CD1c-positive myeloid dendritic cell (primary cell): ENCODE measurements at regions not wholly inside any gene's neighbourhood (a gene's known extent, or its start where the extent isn't known, plus 50 kb on each side); places are given as distances from the start of the nearest gene placed in this dataset.
A peak's percentile ranks its signal among the peaks of the same experiment; 100 is the strongest.

ENCODE experiments used
- DNase-seq: peaks from one replicate; pipeline ENCODE4 v3.0.0-alpha.2; 2016; ENCODE audit errors: extremely low spot score

DNA sequence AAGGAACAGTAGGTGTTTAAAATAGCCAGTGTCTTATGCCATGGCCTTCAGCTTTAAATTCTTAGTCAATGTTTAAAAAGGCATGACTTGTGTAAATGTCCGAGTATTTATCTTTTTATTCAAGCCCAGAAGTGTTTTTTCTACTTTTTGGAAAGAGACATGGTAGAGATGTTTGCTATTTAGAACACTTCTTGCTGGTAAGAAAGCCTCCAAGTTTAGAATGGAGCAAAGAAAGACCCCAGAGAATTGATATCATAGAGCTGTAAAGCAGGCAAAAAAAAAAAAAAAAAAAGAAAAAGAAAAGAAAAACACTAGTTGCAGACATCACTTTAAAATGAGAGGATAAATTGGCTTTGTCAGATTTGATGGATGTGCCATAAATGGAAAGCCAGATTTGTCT lies 375.1 kb downstream of the TMEM167A start:
- no peak for DNase-seq

DNA sequence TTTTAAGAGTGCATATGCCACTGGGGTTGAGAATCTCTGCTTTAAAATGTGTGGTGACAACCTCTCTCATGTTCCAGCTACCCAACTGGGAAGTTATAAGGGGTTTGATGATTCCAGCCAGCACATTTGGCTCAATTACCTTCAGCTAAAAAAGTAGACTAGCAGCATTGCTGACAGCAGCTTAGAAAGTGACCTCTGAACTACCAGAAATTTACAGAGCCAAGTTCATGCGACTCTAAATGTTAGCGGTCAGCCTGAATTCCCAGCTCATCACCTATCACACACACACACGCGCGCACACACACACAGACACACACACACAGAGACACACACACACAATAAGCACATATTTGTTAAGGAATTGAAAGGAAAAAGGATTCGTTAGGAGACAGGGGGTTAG lies 377.5 kb downstream of the TMEM167A start:
- DNase-seq = no peak

- DNase-seq = no peak
Observed at GRCh38 chr5:82698026-82698425, 379.2 kb downstream of the TMEM167A start.

GRCh38 chr5:82694711-82695285 lies 382.4 kb downstream of the TMEM167A start:
- DNase-seq = no peak

- no peak for DNase-seq
Observed at GRCh38 chr5:82692826-82693225, 384.4 kb downstream of the TMEM167A start.

GRCh38 chr5:82684659-82685058 lies 392.5 kb downstream of the TMEM167A start:
- no peak for DNase-seq

DNA sequence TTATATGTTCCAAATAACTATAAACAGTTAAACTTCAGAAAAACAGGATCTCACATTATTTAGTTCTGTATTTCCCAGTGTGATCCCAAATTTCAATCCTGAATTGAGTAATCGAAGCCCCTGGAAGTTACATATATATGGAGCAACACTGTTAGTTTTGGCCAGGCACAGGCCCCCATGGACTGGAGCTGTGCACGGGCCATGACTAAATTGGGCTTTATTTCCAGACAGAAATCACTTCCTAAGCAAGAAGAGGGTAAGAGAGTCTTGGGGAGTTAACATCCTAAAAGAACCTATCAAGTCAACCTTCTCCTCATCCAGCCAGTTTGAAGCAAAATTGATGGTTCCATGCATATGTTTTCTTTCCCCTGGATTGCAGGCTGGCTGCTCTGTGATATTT lies 393.0 kb downstream of the TMEM167A start:
- DNase-seq = no peak

DNA sequence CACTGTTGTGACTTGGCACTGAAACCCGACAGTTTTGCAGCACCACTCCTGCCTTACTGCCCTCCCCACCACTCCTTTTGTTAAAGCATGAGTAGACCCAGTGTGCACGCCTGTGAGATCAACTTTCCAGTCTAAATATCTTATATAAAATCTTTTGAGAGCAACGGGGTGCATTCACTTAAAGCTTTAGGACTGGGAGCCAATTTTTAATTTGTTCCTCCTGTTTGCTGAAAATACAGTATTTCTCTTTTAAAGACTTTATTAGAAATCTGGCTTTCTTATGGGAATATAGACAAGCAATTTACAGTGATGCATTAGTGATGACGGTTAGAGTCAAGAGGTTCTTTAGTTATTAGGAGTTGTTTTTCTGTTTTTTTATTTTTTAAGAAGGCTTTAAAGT lies 397.5 kb downstream of the TMEM167A start:
- no peak for DNase-seq

DNA sequence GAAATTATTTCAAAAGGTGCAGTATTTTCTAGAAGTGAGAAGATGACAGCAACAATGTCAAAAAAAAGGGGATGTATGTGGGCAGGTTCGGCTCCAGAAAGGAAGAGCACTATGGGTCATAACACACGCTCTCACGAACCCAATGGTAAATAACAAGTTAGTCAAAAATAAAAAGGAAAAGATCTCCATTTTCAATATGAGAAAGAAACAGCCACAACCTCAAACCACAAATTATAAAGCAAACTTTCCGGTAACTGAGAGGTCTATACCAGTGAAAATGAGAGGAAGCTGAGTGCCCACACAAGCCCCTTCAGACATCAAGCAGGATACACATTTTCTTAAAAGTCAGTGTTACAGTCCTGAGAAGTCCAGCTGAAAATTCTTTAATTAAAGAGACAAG lies 398.5 kb upstream of the RPS23 start:
- peak; percentile 79 for DNase-seq

DNA sequence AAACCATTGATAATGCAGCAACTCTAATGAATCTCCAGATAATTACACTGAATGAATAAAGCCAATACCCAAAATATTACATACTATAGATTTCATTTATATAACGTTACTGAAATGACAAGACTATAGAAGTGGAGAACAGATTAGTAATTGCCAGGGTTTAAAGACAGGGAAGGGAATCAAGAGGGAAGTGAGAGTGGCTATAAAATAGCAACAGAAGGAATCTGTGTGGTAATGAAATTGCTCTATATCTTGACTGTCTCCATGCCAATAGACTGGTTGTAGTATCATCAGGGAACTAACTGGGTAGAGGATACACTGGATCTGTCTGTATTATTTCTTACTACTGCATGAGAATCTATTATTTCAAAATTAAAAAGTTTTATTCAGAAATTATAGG lies 396.5 kb upstream of the RPS23 start:
- peak; percentile 49 for DNase-seq

- DNase-seq = no peak
Observed at GRCh38 chr5:82673057-82673809, 395.1 kb upstream of the RPS23 start.

- DNase-seq = no peak
Observed at GRCh38 chr5:82670692-82671091, 392.5 kb upstream of the RPS23 start.

GRCh38 chr5:82669720-82670119 lies 391.6 kb upstream of the RPS23 start:
- DNase-seq = no peak

GRCh38 chr5:82666312-82666711 lies 388.2 kb upstream of the RPS23 start:
- no peak for DNase-seq

- DNase-seq = no peak
Observed at GRCh38 chr5:82664732-82665131, 386.6 kb upstream of the RPS23 start.

DNA sequence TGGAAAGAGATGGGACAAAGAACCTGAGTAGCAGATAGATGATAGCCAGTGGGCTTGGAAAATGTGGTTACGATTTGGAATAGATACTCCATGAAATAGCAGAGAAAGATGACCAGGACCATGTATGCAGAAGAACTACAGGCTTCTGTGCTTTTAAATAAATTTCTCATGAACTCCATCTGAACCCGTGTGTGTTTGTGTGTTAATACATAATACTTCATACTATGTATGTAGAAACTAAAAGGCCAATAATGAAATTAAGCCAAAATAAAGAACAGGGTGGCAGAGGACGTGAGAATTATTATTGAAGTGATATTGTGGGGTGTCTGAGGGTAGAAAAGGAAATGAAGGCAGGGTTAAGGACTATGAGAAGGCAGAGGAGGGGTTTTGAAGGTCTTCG lies 385.1 kb upstream of the RPS23 start:
- no peak for DNase-seq

- no peak for DNase-seq
Observed at GRCh38 chr5:82662340-82662739, 384.2 kb upstream of the RPS23 start.

DNA sequence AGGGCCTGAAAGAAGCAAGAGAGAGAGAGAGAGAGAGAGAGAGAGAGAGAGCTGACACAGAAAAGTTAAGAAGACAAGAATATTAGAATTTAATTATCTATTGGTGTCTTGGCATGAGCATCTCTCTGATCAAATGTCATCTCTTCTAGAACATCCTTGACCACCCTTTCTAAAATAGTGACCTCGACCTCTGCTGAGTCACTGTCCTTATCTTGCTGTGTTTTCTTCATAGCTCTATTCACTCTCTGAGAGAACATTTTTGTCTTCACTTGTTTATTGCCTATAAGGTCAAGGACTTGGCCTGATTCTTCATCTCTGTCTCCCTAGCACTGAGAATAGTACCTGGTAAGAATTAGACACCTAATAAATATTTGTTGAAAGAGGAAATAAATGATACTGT lies 383.8 kb upstream of the RPS23 start:
- DNase-seq = no peak

DNA sequence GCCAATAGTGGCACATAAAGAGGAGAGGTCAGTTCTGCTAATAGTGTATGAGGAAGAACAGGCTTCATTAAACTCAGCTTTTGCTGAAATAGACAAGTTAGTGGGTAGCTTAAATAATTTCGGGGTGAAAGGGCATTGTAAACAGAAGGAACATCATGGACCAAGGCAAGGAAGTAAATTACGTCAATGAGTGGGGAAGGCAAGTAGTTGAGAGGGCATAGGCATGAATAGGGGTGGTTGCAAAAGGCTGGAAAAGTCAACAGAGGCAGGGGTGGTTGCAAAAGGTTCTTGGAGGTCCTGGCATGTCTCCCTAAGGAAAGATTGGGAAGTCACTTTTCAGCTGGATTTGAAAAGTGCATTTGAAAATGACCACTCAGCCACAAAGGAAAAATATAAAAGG lies 383.3 kb upstream of the RPS23 start:
- no peak for DNase-seq

- no peak for DNase-seq
Observed at GRCh38 chr5:82659115-82659514, 381.0 kb upstream of the RPS23 start.

GRCh38 chr5:82657033-82657699 lies 379.0 kb upstream of the RPS23 start:
- no peak for DNase-seq

DNA sequence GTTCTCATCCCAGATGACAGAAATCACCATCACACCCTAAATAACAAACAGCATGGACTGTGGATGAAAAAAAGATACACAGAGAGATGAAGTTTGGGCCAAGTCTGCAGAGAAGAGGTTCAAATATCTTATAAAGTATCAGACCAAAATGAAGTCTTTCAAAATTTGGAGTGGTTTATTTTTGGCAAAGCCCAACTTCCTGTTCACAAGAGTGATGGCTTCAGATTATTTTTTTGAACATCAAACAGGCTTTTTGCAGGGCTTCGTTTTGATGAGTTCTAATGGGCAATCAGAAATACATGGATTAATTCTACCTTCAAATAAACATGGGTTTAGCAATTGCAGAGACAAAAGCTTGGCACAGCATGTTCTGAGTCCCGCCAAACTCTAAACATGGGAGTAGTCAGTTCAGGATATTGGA lies 378.2 kb upstream of the RPS23 start:
- no peak for DNase-seq

GRCh38 chr5:82655078-82655477 lies 376.9 kb upstream of the RPS23 start:
- DNase-seq = no peak
